Naive B cell (primary cell): ENCODE measurements at regions not wholly inside any gene's neighbourhood (a gene's known extent, or its start where the extent isn't known, plus 50 kb on each side); places are given as distances from the start of the nearest gene placed in this dataset.
A peak's percentile ranks its signal among the peaks of the same experiment; 100 is the strongest.

Source experiments
- ATAC-seq, 2 donors: fragments of 150-1000 bp; cut with Tn5 transposase; 2 replicates each; pipeline ENCODE4 v1.10.0; 2021; ENCODE audit warnings: low read depth in 2 of 2, mild to moderate bottlenecking in 2 of 2, moderate library complexity in 2 of 2
- DNase-seq: peaks from one replicate; pipeline ENCODE4 v3.0.0; 2022
- H3K27ac Mint-ChIP-seq, 6 donors: one replicate each; pipeline ENCODE4 v1.8.0; 2020 to 2022; ENCODE audit warnings: mild to moderate bottlenecking in 6 of 6, mixed read lengths in 6 of 6, moderate library complexity in 5 of 6, inconsistent platforms in 2 of 6
- H3K27me3 Mint-ChIP-seq, 3 donors: one replicate each; pipeline ENCODE4 v1.8.0; 2021 to 2022; ENCODE audit warnings: mixed read lengths in 3 of 3, mild to moderate bottlenecking in 1 of 3
- H3K36me3 Mint-ChIP-seq, 2 donors: one replicate each; pipeline ENCODE4 v1.8.0; 2020 to 2022; ENCODE audit warnings: mixed read lengths in 2 of 2, inconsistent platforms in 1 of 2, mild to moderate bottlenecking in 1 of 2
- H3K4me1 Mint-ChIP-seq, 3 donors: one replicate each; pipeline ENCODE4 v1.8.0; 2020 to 2022; ENCODE audit warnings: mixed read lengths in 3 of 3, inconsistent platforms in 1 of 3, mild to moderate bottlenecking in 1 of 3, moderate library complexity in 1 of 3
- H3K4me3 Mint-ChIP-seq, 8 donors: one replicate each; pipeline ENCODE4 v1.8.0; 2020 to 2022; ENCODE audit warnings: mild to moderate bottlenecking in 8 of 8, mixed read lengths in 8 of 8, moderate library complexity in 8 of 8, inconsistent platforms in 2 of 8
- H3K9me3 Mint-ChIP-seq, 7 donors: one replicate each; pipeline ENCODE4 v1.8.0; 2020 to 2022; ENCODE audit warnings: mixed read lengths in 7 of 7, mild to moderate bottlenecking in 5 of 7, inconsistent platforms in 2 of 7, moderate library complexity in 1 of 7

- Mint-ChIP-seq H3K4me1 (no peaks in the 10 kb centered on the region), H3K36me3 (no peaks in the 10 kb centered on the region), H3K9me3 (no peaks in the 10 kb centered on the region), H3K27ac (no peak overlapping the region), H3K4me3 (no peak overlapping the region), H3K27me3 (no peaks in the 10 kb centered on the region)
- ATAC-seq: no peak
- DNase-seq: no peak
Measured at GRCh38 chr6:105492706-105493673, 90.1 kb upstream of the PREP start.

GRCh38 chr6:105489216-105489530, 86.3 kb upstream of the PREP start:
- no peak overlapping the region for H3K4me3 Mint-ChIP-seq
- DNase-seq (no peak), ATAC-seq (no peak)
- no peak overlapping the region for H3K27ac Mint-ChIP-seq
- H3K9me3 Mint-ChIP-seq: no peaks in the 10 kb centered on the region
- H3K4me1 Mint-ChIP-seq: peaks cover 0 to 7% (median 5%) of the 10 kb centered on the region in 3 donors
- H3K36me3 Mint-ChIP-seq: no peaks in the 10 kb centered on the region
- peaks cover 3 to 8% (median 5%) of the 10 kb centered on the region in 3 donors for H3K27me3 Mint-ChIP-seq

- Mint-ChIP-seq H3K4me1 (peaks cover 0 to 7% (median 5%) of the 10 kb centered on the region in 3 donors), H3K36me3 (no peaks in the 10 kb centered on the region), H3K27ac (peak overlapping the region in 2 of 6 donors; percentile 11 to 28), H3K9me3 (no peaks in the 10 kb centered on the region), H3K27me3 (peaks cover 5 to 11% (median 5%) of the 10 kb centered on the region in 3 donors), H3K4me3 (no peak overlapping the region)
- DNase-seq (no peak), ATAC-seq (no peak)
Measured at GRCh38 chr6:105488516-105489215, 85.8 kb upstream of the PREP start.

GRCh38 chr6:105487040-105487790, 84.3 kb upstream of the PREP start:
- Mint-ChIP-seq H3K9me3 (no peaks in the 10 kb centered on the region), H3K27ac (peak overlapping the region in 2 of 6 donors; percentile 38 to 60), H3K4me1 (peaks cover 0 to 7% (median 5%) of the 10 kb centered on the region in 3 donors), H3K36me3 (no peaks in the 10 kb centered on the region), H3K27me3 (peaks cover 5 to 11% (median 5%) of the 10 kb centered on the region in 3 donors), H3K4me3 (no peak overlapping the region)
- DNase-seq: no peak
- ATAC-seq: no peak

GRCh38 chr6:105485456-105485855, 82.6 kb upstream of the PREP start:
- H3K4me3 Mint-ChIP-seq: no peak overlapping the region
- peaks cover 5 to 11% (median 5%) of the 10 kb centered on the region in 3 donors for H3K27me3 Mint-ChIP-seq
- ATAC-seq (no peak), DNase-seq (no peak)
- no peak overlapping the region for H3K27ac Mint-ChIP-seq
- H3K4me1 Mint-ChIP-seq: peaks cover 0 to 7% (median 5%) of the 10 kb centered on the region in 3 donors
- H3K36me3 Mint-ChIP-seq: no peaks in the 10 kb centered on the region
- H3K9me3 Mint-ChIP-seq: no peaks in the 10 kb centered on the region

GRCh38 chr6:105484238-105485161, 81.6 kb upstream of the PREP start:
- H3K27me3 Mint-ChIP-seq: peaks cover 5 to 11% (median 5%) of the 10 kb centered on the region in 3 donors
- no peak for ATAC-seq
- peak overlapping the region in 5 of 6 donors; percentile 2 to 53 (median 14) for H3K27ac Mint-ChIP-seq
- no peaks in the 10 kb centered on the region for H3K9me3 Mint-ChIP-seq
- peaks cover 0 to 7% (median 5%) of the 10 kb centered on the region in 3 donors for H3K4me1 Mint-ChIP-seq
- H3K36me3 Mint-ChIP-seq: no peaks in the 10 kb centered on the region
- DNase-seq: peak; percentile 3
- H3K4me3 Mint-ChIP-seq: no peak overlapping the region

GRCh38 chr6:105483492-105483891, 80.6 kb upstream of the PREP start:
- ATAC-seq: no peak
- H3K4me3 Mint-ChIP-seq: no peak overlapping the region
- H3K36me3 Mint-ChIP-seq: no peaks in the 10 kb centered on the region
- no peak for DNase-seq
- peaks cover 0 to 7% (median 5%) of the 10 kb centered on the region in 3 donors for H3K4me1 Mint-ChIP-seq
- H3K9me3 Mint-ChIP-seq: no peaks in the 10 kb centered on the region
- H3K27ac Mint-ChIP-seq: no peak overlapping the region
- H3K27me3 Mint-ChIP-seq: peaks cover 5 to 11% (median 5%) of the 10 kb centered on the region in 3 donors

- DNase-seq (no peak), ATAC-seq (no peak)
- peaks cover 0 to 1% (median 0%) of the 10 kb centered on the region in 7 donors for H3K9me3 Mint-ChIP-seq
- H3K27ac Mint-ChIP-seq: no peak overlapping the region
- H3K4me1 Mint-ChIP-seq: peaks cover 0 to 7% (median 5%) of the 10 kb centered on the region in 3 donors
- no peaks in the 10 kb centered on the region for H3K36me3 Mint-ChIP-seq
- peaks cover 5 to 11% (median 5%) of the 10 kb centered on the region in 3 donors for H3K27me3 Mint-ChIP-seq
- no peak overlapping the region for H3K4me3 Mint-ChIP-seq
Measured at GRCh38 chr6:105482921-105483320, 80.0 kb upstream of the PREP start.

- peaks cover 5 to 11% (median 5%) of the 10 kb centered on the region in 3 donors for H3K27me3 Mint-ChIP-seq
- H3K9me3 Mint-ChIP-seq: peaks cover 0 to 5% (median 0%) of the 10 kb centered on the region in 7 donors
- no peak for DNase-seq
- H3K36me3 Mint-ChIP-seq: no peaks in the 10 kb centered on the region
- ATAC-seq: no peak
- no peak overlapping the region for H3K4me3 Mint-ChIP-seq
- peaks cover 0 to 7% (median 5%) of the 10 kb centered on the region in 3 donors for H3K4me1 Mint-ChIP-seq
- H3K27ac Mint-ChIP-seq: no peak overlapping the region
Measured at GRCh38 chr6:105482227-105482844, 79.5 kb upstream of the PREP start.

- ATAC-seq (no peak), DNase-seq (no peak)
- Mint-ChIP-seq H3K4me3 (no peak overlapping the region), H3K36me3 (peaks cover 6 to 11% of the 10 kb centered on the region in 2 donors), H3K4me1 (no peaks in the 10 kb centered on the region), H3K9me3 (peaks cover 7 to 15% (median 9%) of the 10 kb centered on the region in 7 donors), H3K27ac (no peak overlapping the region), H3K27me3 (peaks cover 7 to 13% (median 10%) of the 10 kb centered on the region in 3 donors)
Measured at GRCh38 chr6:105476978-105477377, 74.1 kb upstream of the PREP start.

GRCh38 chr6:105474234-105474633, 71.4 kb upstream of the PREP start:
- peaks cover 6 to 11% of the 10 kb centered on the region in 2 donors for H3K36me3 Mint-ChIP-seq
- ATAC-seq: no peak

GRCh38 chr6:105469946-105470345, 67.1 kb upstream of the PREP start:
- DNase-seq (no peak), ATAC-seq (no peak)
- Mint-ChIP-seq H3K4me3 (no peak overlapping the region), H3K9me3 (peaks cover 9 to 20% (median 12%) of the 10 kb centered on the region in 7 donors), H3K27me3 (peaks cover 12 to 44% (median 32%) of the 10 kb centered on the region in 3 donors), H3K36me3 (peaks cover 7 to 13% of the 10 kb centered on the region in 2 donors), H3K27ac (peak overlapping the region in 1 of 6 donors; percentile 26), H3K4me1 (no peaks in the 10 kb centered on the region)

More at GRCh38 chr6:105474234-105474633, 71.4 kb upstream of the PREP start:
- no peaks in the 10 kb centered on the region for H3K4me1 Mint-ChIP-seq
- H3K9me3 Mint-ChIP-seq: peaks cover 7 to 15% (median 9%) of the 10 kb centered on the region in 7 donors
- H3K4me3 Mint-ChIP-seq: no peak overlapping the region
- H3K27me3 Mint-ChIP-seq: peaks cover 7 to 22% (median 15%) of the 10 kb centered on the region in 3 donors
- DNase-seq: no peak
- H3K27ac Mint-ChIP-seq: no peak overlapping the region
